ENCODE measurements at regions not wholly inside any gene's neighbourhood (a gene's known extent, or its start where the extent isn't known, plus 50 kb on each side); places are given as distances from the start of the nearest gene placed in this dataset.

GRCh38 chr5:135703016-135703550 lies 124.3 kb upstream of the CXCL14 start:
- H3K4me1 Mint-ChIP-seq, result no peaks in the 10 kb centered on the region
- ATAC-seq, result no peak
- H3K9me3 Mint-ChIP-seq, result peaks cover 0 to 2% (median 0%) of the 10 kb centered on the region in 11 donors
- Histone ChIP-seq H3K4me1 (ENCODE audit: control insufficient read depth in 2 of 2, insufficient read depth in 2 of 2, low read length in 2 of 2) (no peaks in the 10 kb centered on the region), H3K27ac (ENCODE audit: low read depth, low read length) (no peak overlapping the region), H3K9me3 (ENCODE audit: control insufficient read depth in 2 of 3, low read length in 3 of 3) (no peaks in the 10 kb centered on the region), H3K36me3 (ENCODE audit: control insufficient read depth in 2 of 3, insufficient read depth in 3 of 3, low read length in 3 of 3) (no peaks in the 10 kb centered on the region), H3K4me3 (ENCODE audit: low read length) (no peak overlapping the region), H3K27me3 (ENCODE audit: control insufficient read depth in 2 of 2, insufficient read depth in 2 of 2, low read length in 2 of 2) (no peaks in the 10 kb centered on the region)
- H3K36me3 Mint-ChIP-seq, result no peaks in the 10 kb centered on the region
- ChIA-PET CTCF (no interaction called here), POLR2A (no interaction called here)
- intact Hi-C loops (cut with micrococcal nuclease), result no loop called here
- DNase-seq, result no peak
- H3K27me3 Mint-ChIP-seq, result peaks cover 0 to 7% (median 0%) of the 10 kb centered on the region in 5 donors
- no peak overlapping the region for H3K27ac Mint-ChIP-seq
- H3K4me3 Mint-ChIP-seq, result no peak overlapping the region

GRCh38 chr5:135702191-135702590 lies 123.4 kb upstream of the CXCL14 start:
- Histone ChIP-seq H3K4me1 (ENCODE audit: control insufficient read depth in 2 of 2, insufficient read depth in 2 of 2, low read length in 2 of 2) (no peaks in the 10 kb centered on the region), H3K9me3 (ENCODE audit: control insufficient read depth in 2 of 3, low read length in 3 of 3) (no peaks in the 10 kb centered on the region), H3K27me3 (ENCODE audit: control insufficient read depth in 2 of 2, insufficient read depth in 2 of 2, low read length in 2 of 2) (no peaks in the 10 kb centered on the region), H3K36me3 (ENCODE audit: control insufficient read depth in 2 of 3, insufficient read depth in 3 of 3, low read length in 3 of 3) (no peaks in the 10 kb centered on the region), H3K27ac (ENCODE audit: low read depth, low read length) (no peak overlapping the region), H3K4me3 (ENCODE audit: low read length) (no peak overlapping the region)
- H3K27me3 Mint-ChIP-seq, result peaks cover 0 to 3% (median 0%) of the 10 kb centered on the region in 5 donors
- POLR2A ChIA-PET, result no interaction called here
- no peaks in the 10 kb centered on the region for H3K4me1 Mint-ChIP-seq
- CTCF ChIA-PET, result interaction anchor here (0.5 kb wide), 1 partner anchor 33 kb away, joined by 3 read pairs; no protein-coding TSS in a partner anchor
- H3K4me3 Mint-ChIP-seq, result no peak overlapping the region
- ATAC-seq, result no peak
- no peaks in the 10 kb centered on the region for H3K36me3 Mint-ChIP-seq
- no peak overlapping the region for H3K27ac Mint-ChIP-seq
- DNase-seq, result no peak
- H3K9me3 Mint-ChIP-seq, result peaks cover 0 to 2% (median 0%) of the 10 kb centered on the region in 11 donors
- intact Hi-C loops (cut with micrococcal nuclease), result no loop called here

- no peaks in the 10 kb centered on the region for H3K4me1 Mint-ChIP-seq
- ChIA-PET POLR2A (no interaction called here), CTCF (no interaction called here)
- Histone ChIP-seq H3K4me3 (ENCODE audit: low read length) (no peak overlapping the region), H3K27ac (ENCODE audit: low read depth, low read length) (no peak overlapping the region), H3K27me3 (ENCODE audit: control insufficient read depth in 2 of 2, insufficient read depth in 2 of 2, low read length in 2 of 2) (no peaks in the 10 kb centered on the region), H3K36me3 (ENCODE audit: control insufficient read depth in 2 of 3, insufficient read depth in 3 of 3, low read length in 3 of 3) (no peaks in the 10 kb centered on the region), H3K9me3 (ENCODE audit: control insufficient read depth in 2 of 3, low read length in 3 of 3) (no peaks in the 10 kb centered on the region), H3K4me1 (ENCODE audit: control insufficient read depth in 2 of 2, insufficient read depth in 2 of 2, low read length in 2 of 2) (no peaks in the 10 kb centered on the region)
- no peak overlapping the region for H3K27ac Mint-ChIP-seq
- no peak for DNase-seq
- no peak overlapping the region for H3K4me3 Mint-ChIP-seq
- intact Hi-C loops (cut with micrococcal nuclease), result no loop called here
- no peak for ATAC-seq
- H3K36me3 Mint-ChIP-seq, result no peaks in the 10 kb centered on the region
- peaks cover 0 to 11% (median 0%) of the 10 kb centered on the region in 5 donors for H3K27me3 Mint-ChIP-seq
- H3K9me3 Mint-ChIP-seq, result peaks cover 0 to 2% (median 0%) of the 10 kb centered on the region in 11 donors
These were observed 121.9 kb upstream of the CXCL14 start for GRCh38 chr5:135700731-135701130.

- Histone ChIP-seq H3K27ac (ENCODE audit: low read depth, low read length) (no peak overlapping the region), H3K4me3 (ENCODE audit: low read length) (no peak overlapping the region), H3K4me1 (ENCODE audit: control insufficient read depth in 2 of 2, insufficient read depth in 2 of 2, low read length in 2 of 2) (no peaks in the 10 kb centered on the region), H3K27me3 (ENCODE audit: control insufficient read depth in 2 of 2, insufficient read depth in 2 of 2, low read length in 2 of 2) (no peaks in the 10 kb centered on the region), H3K9me3 (ENCODE audit: control insufficient read depth in 2 of 3, low read length in 3 of 3) (no peaks in the 10 kb centered on the region), H3K36me3 (ENCODE audit: control insufficient read depth in 2 of 3, insufficient read depth in 3 of 3, low read length in 3 of 3) (no peaks in the 10 kb centered on the region)
- Mint-ChIP-seq H3K4me3 (no peak overlapping the region), H3K4me1 (no peaks in the 10 kb centered on the region), H3K9me3 (peaks cover 0 to 2% (median 0%) of the 10 kb centered on the region in 11 donors), H3K27me3 (peaks cover 0 to 20% (median 0%) of the 10 kb centered on the region in 5 donors), H3K36me3 (no peaks in the 10 kb centered on the region), H3K27ac (no peak overlapping the region)
- ATAC-seq (no peak), DNase-seq (no peak)
- intact Hi-C loops (cut with micrococcal nuclease), result no loop called here
- ChIA-PET CTCF (no interaction called here), POLR2A (no interaction called here)
These were observed 119.2 kb upstream of the CXCL14 start for GRCh38 chr5:135697959-135698345.

GRCh38 chr5:135697251-135697958 lies 118.6 kb upstream of the CXCL14 start:
- no peaks in the 10 kb centered on the region for H3K4me1 ChIP-seq (ENCODE audit: control insufficient read depth in 2 of 2, insufficient read depth in 2 of 2, low read length in 2 of 2)
- no peak for DNase-seq
- H3K36me3 Mint-ChIP-seq, result no peaks in the 10 kb centered on the region
- H3K27me3 Mint-ChIP-seq, result peaks cover 0 to 20% (median under 1%) of the 10 kb centered on the region in 5 donors
- H3K27ac ChIP-seq (ENCODE audit: low read depth, low read length), result no peak overlapping the region
- H3K4me1 Mint-ChIP-seq, result no peaks in the 10 kb centered on the region
- no peak overlapping the region for H3K27ac Mint-ChIP-seq
- POLR2A ChIA-PET, result no interaction called here
- intact Hi-C loops (cut with micrococcal nuclease), result no loop called here
- no peak overlapping the region for H3K4me3 Mint-ChIP-seq
- no peaks in the 10 kb centered on the region for H3K27me3 ChIP-seq (ENCODE audit: control insufficient read depth in 2 of 2, insufficient read depth in 2 of 2, low read length in 2 of 2)
- no peak overlapping the region for H3K4me3 ChIP-seq (ENCODE audit: low read length)
- peaks cover 0 to 2% (median 0%) of the 10 kb centered on the region in 11 donors for H3K9me3 Mint-ChIP-seq
- CTCF ChIA-PET, result interaction anchor here (1.2 kb wide), 1 partner anchor 11 kb away, joined by 3 read pairs; no protein-coding TSS in a partner anchor
- ATAC-seq, result no peak
- H3K9me3 ChIP-seq (ENCODE audit: control insufficient read depth in 2 of 3, low read length in 3 of 3), result no peaks in the 10 kb centered on the region
- H3K36me3 ChIP-seq (ENCODE audit: control insufficient read depth in 2 of 3, insufficient read depth in 3 of 3, low read length in 3 of 3), result no peaks in the 10 kb centered on the region

GRCh38 chr5:135696317-135696716 lies 117.5 kb upstream of the CXCL14 start:
- Histone ChIP-seq H3K36me3 (ENCODE audit: control insufficient read depth in 2 of 3, insufficient read depth in 3 of 3, low read length in 3 of 3) (no peaks in the 10 kb centered on the region), H3K4me3 (ENCODE audit: low read length) (no peak overlapping the region), H3K4me1 (ENCODE audit: control insufficient read depth in 2 of 2, insufficient read depth in 2 of 2, low read length in 2 of 2) (no peaks in the 10 kb centered on the region), H3K27ac (ENCODE audit: low read depth, low read length) (no peak overlapping the region), H3K27me3 (ENCODE audit: control insufficient read depth in 2 of 2, insufficient read depth in 2 of 2, low read length in 2 of 2) (no peaks in the 10 kb centered on the region), H3K9me3 (ENCODE audit: control insufficient read depth in 2 of 3, low read length in 3 of 3) (no peaks in the 10 kb centered on the region)
- Mint-ChIP-seq H3K27ac (no peak overlapping the region), H3K4me1 (no peaks in the 10 kb centered on the region), H3K4me3 (no peak overlapping the region), H3K27me3 (peaks cover 0 to 26% (median 8%) of the 10 kb centered on the region in 5 donors), H3K36me3 (no peaks in the 10 kb centered on the region), H3K9me3 (peaks cover 0 to 2% (median 0%) of the 10 kb centered on the region in 11 donors)
- no peak for ATAC-seq
- ChIA-PET POLR2A (no interaction called here), CTCF (interaction anchor here (1.2 kb wide), 1 partner anchor 12 kb away, joined by 3 read pairs; no protein-coding TSS in a partner anchor)
- no peak for DNase-seq
- intact Hi-C loops (cut with micrococcal nuclease), result no loop called here

Measured in naive thymus-derived CD4-positive, alpha-beta T cell (primary cell).